Pancreas (tissue), 10 donors: ENCODE measurements at regions not wholly inside any gene's neighbourhood (a gene's known extent, or its start where the extent isn't known, plus 50 kb on each side); places are given as distances from the start of the nearest gene placed in this dataset.

Experiments used
- ATAC-seq, 4 donors: fragments of 200-7000 bp; cut with Tn5 transposase; one replicate each; pipeline versions ENCODE4 v1.8.0 to v1.9.1; 2020; ENCODE audit warnings: mild to moderate bottlenecking in 4 of 4, moderate library complexity in 4 of 4
- DNase-seq, 6 donors: peaks; one replicate each; pipeline ENCODE4 v3.0.0-alpha.2; 2020
- FAIRE-seq: peaks from 2 replicates; lab custom pipeline; 2012; peaks lifted over from hg19 to GRCh38; lab: Jason Lieb, UNC
- H3K27ac ChIP-seq, 4 donors: fragments of 200-600 bp; sonication (generic); 1 replicate in 3 of 4; 2 replicates in 1 of 4; pipeline versions ENCODE4 v1.5.0 to v1.8.0; 2020
- H3K27me3 ChIP-seq, 4 donors: fragments of 200-600 bp; one replicate each; pipeline ENCODE4 v1.8.0; 2021
- H3K36me3 ChIP-seq, 3 donors: fragments of 200-600 bp; sonication (generic) in 1 of 3; one replicate each; pipeline versions ENCODE4 v1.5.0 to v1.8.0; 2020 to 2021
- H3K4me1 ChIP-seq, 3 donors: fragments of 200-600 bp; one replicate each; pipeline ENCODE4 v1.8.0; 2021
- H3K4me3 ChIP-seq, 4 donors: fragments of 200-600 bp; sonication (generic) in 2 of 4; one replicate each; pipeline versions ENCODE4 v1.5.0 to v1.8.0; 2020 to 2021
- H3K9me3 ChIP-seq, 4 donors: fragments of 200-600 bp; one replicate each; pipeline ENCODE4 v1.8.0; 2021
- CTCF ChIP-seq, 4 donors: fragments of 200-600 bp; sonication (generic) in 3 of 4; IDR thresholded peaks; one replicate each; pipeline versions ENCODE4 v1.5.0 to v1.8.0; 2021; ENCODE audit warnings: antibody characterized with exemption in 4 of 4
- WGBS, 2 donors: extraction: QIAGEN DNeasy Blood & Tissue Kit; methylation state at CpG; one replicate each; pipeline ENCODE4 v1.1.7; 2013; 5-methylcytosine and 5-hydroxymethylcytosine counted together
- intact Hi-C, 3 donors: fragments of 100-400 bp; cut with DNase I; formaldehyde crosslinking; loops; one replicate each; pipeline versions ENCODE4 v1.11.1 to v1.14.2; 2022
- donor health status: healthy with polysubstance abuse.
- donor health status: DM: no; HTN: no; CAD: no; lungs with moderate emphysema.
- donor health status: DM: no; HTN: no; CAD: no.
- donor health status: control.
- donor health status: control.
- donor health status: Bipolar disorder and iron deficiency.
- donor health status: DM: yes; HTN: yes; CAD: no.
- donor health status: DM: no; HTN: no; CAD: no.
- donor health status: DM: no; HTN: no; CAD: no.
- donor health status: DM: yes; HTN: yes; CAD: no.

- 38 to 45% methylated on average over 11 of the region's 11 CpGs for WGBS, 2 donors
- Histone ChIP-seq H3K9me3 (no peaks in the 10 kb centered on the region), H3K4me1 (no peaks in the 10 kb centered on the region), H3K36me3 (no peaks in the 10 kb centered on the region), H3K27me3 (no peaks in the 10 kb centered on the region), H3K4me3 (no peak overlapping the region), H3K27ac (peak overlapping the region in 2 of 4 donors; percentile 25 to 44)
- DNase-seq (peak in 1 of 6 donors; percentile 9), ATAC-seq (peak; percentile 48 to 76 (median 61)), FAIRE-seq (no peak)
- intact Hi-C loops, result no loop called here
- no peak for TF ChIP-seq CTCF (IDR thresholded peaks at IDR 0.05)
Measured at GRCh38 chr21:17738176-17738953, 80.8 kb downstream of the C21orf91 start.

DNA sequence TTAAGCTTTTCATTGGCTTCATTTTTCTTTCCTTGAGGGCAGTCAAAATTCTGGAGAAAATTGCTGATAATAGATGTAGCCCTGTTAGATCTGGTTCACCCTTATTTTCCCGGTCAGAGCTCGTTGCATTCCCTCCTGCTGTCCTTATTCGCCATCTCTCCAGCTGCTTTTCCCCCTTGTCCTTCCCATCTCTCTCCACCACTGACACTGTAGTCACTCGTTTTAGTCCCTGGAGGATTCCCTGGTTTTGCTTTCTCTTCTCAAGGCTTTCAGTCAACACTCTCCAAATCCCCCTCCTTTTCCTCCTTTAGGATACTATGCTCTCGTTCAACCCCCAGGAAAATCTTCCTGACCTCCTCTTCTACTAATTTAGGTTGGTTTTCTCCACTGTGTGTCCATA is 83.1 kb downstream of the C21orf91 start:
- no peaks in the 10 kb centered on the region for H3K9me3 ChIP-seq
- H3K27me3 ChIP-seq, result no peaks in the 10 kb centered on the region
- FAIRE-seq (no peak), DNase-seq (no peak), ATAC-seq (no peak)
- TF ChIP-seq CTCF (IDR thresholded peaks at IDR 0.05), result no peak
- no peak overlapping the region for H3K27ac ChIP-seq
- no peaks in the 10 kb centered on the region for H3K4me1 ChIP-seq
- 58 to 73% methylated on average over 5 of the region's 5 CpGs for WGBS, 2 donors
- intact Hi-C loops, result no loop called here
- H3K36me3 ChIP-seq, result no peaks in the 10 kb centered on the region
- H3K4me3 ChIP-seq, result no peak overlapping the region

- Histone ChIP-seq H3K4me1 (no peaks in the 10 kb centered on the region), H3K4me3 (no peak overlapping the region), H3K9me3 (no peaks in the 10 kb centered on the region), H3K27me3 (no peaks in the 10 kb centered on the region), H3K36me3 (no peaks in the 10 kb centered on the region), H3K27ac (no peak overlapping the region)
- TF ChIP-seq CTCF (IDR thresholded peaks at IDR 0.05), result no peak
- WGBS, 2 donors, result 67 to 87% methylated on average over 5 of the region's 5 CpGs
- DNase-seq (no peak), ATAC-seq (no peak), FAIRE-seq (no peak)
- intact Hi-C loops, result no loop called here
Measured at GRCh38 chr21:17733209-17733608, 85.9 kb downstream of the C21orf91 start.

DNA sequence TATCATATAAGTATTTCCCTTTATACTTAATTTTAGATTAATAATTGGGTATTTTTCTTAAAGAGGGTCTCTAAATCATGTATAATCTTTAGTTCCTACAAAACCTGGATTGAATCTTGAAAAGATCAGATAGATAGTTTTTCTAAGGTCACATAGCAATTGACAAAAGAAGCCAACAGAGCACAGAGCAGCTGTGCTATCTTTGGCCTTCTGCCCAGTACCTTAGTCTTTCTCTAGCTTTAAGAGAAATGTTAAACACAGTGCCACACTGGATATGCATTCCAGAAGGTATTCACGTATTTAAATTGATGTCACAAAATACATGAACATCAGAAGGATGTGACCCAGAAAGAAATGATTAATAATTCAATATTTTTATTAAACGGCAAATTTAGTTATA is 86.8 kb downstream of the C21orf91 start:
- ATAC-seq (no peak), DNase-seq (no peak), FAIRE-seq (no peak)
- Histone ChIP-seq H3K9me3 (no peaks in the 10 kb centered on the region), H3K4me1 (no peaks in the 10 kb centered on the region), H3K36me3 (no peaks in the 10 kb centered on the region), H3K4me3 (no peak overlapping the region), H3K27me3 (no peaks in the 10 kb centered on the region), H3K27ac (no peak overlapping the region)
- TF ChIP-seq CTCF (IDR thresholded peaks at IDR 0.05), result no peak
- intact Hi-C loops, result no loop called here
- 57 to 67% methylated on average over 2 of the region's 2 CpGs for WGBS, 2 donors

GRCh38 chr21:17731554-17731953 is 87.6 kb downstream of the C21orf91 start:
- H3K4me1 ChIP-seq, result no peaks in the 10 kb centered on the region
- peak; percentile 78 for FAIRE-seq
- H3K27me3 ChIP-seq, result no peaks in the 10 kb centered on the region
- intact Hi-C loops, result no loop called here
- WGBS, 2 donors, result 85 to 90% methylated on average over 4 of the region's 4 CpGs
- no peak overlapping the region for H3K4me3 ChIP-seq
- no peak overlapping the region for H3K27ac ChIP-seq
- no peaks in the 10 kb centered on the region for H3K36me3 ChIP-seq
- TF ChIP-seq CTCF (IDR thresholded peaks at IDR 0.05), result no peak
- no peaks in the 10 kb centered on the region for H3K9me3 ChIP-seq
- DNase-seq, result no peak
- no peak for ATAC-seq
